H9 (cell line): ENCODE measurements at regions not wholly inside any gene's neighbourhood (a gene's known extent, or its start where the extent isn't known, plus 50 kb on each side); places are given as distances from the start of the nearest gene placed in this dataset.

Experiments used
- DNase-seq: peaks from one replicate; pipeline ENCODE4 v3.0.0-alpha.2; 2017
- H2AFZ ChIP-seq: one replicate; pipeline ENCODE4 v1.6.1; 2013; ENCODE audit warnings: mild to moderate bottlenecking, low read length, control low read depth, moderate library complexity
- H2AK5ac ChIP-seq: 2 replicates; pipeline ENCODE4 v1.6.1; 2013; ENCODE audit warnings: low read length, control low read depth, mixed read lengths; ENCODE audit not compliant: insufficient read length
- H2BK120ac ChIP-seq: one replicate; pipeline ENCODE4 v1.6.1; 2013; ENCODE audit warnings: low read depth, mild to moderate bottlenecking, low read length, control low read depth, inconsistent platforms; ENCODE audit not compliant: poor library complexity, severe bottlenecking
- H2BK12ac ChIP-seq: 2 replicates; pipeline ENCODE4 v1.6.1; 2013; ENCODE audit warnings: low read length, control low read depth, mixed read lengths, low read depth; ENCODE audit not compliant: insufficient read length
- H2BK15ac ChIP-seq: 2 replicates; pipeline ENCODE4 v1.6.1; 2013; ENCODE audit warnings: low read depth, low read length, control low read depth
- H2BK20ac ChIP-seq: one replicate; pipeline ENCODE4 v1.6.1; 2013; ENCODE audit warnings: low read depth, mild to moderate bottlenecking, low read length, control low read depth, inconsistent platforms; ENCODE audit not compliant: poor library complexity, severe bottlenecking
- H2BK5ac ChIP-seq: 2 replicates; pipeline ENCODE4 v1.6.1; 2013; ENCODE audit warnings: low read length, control low read depth, mixed read lengths; ENCODE audit not compliant: insufficient read length
- H3K14ac ChIP-seq: 2 replicates; pipeline ENCODE4 v1.6.1; 2013; ENCODE audit warnings: low read length, control low read depth; ENCODE audit not compliant: insufficient read depth
- H3K18ac ChIP-seq: 2 replicates; pipeline ENCODE4 v1.6.1; 2013; ENCODE audit warnings: low read depth, mild to moderate bottlenecking, mixed read lengths, low read length, control low read depth; ENCODE audit not compliant: insufficient read length
- H3K23ac ChIP-seq: 2 replicates; pipeline ENCODE4 v1.6.1; 2013; ENCODE audit warnings: low read length, control low read depth, mixed read lengths, low read depth; ENCODE audit not compliant: insufficient read length
- H3K23me2 ChIP-seq: 2 replicates; pipeline ENCODE4 v1.6.1; 2013; ENCODE audit warnings: low read depth, mild to moderate bottlenecking, mixed read lengths, low read length, control low read depth; ENCODE audit not compliant: insufficient read length, poor library complexity, severe bottlenecking
- H3K27ac ChIP-seq: 2 replicates; pipeline ENCODE4 v1.5.1; 2013; ENCODE audit warnings: low read length, control low read depth, mixed read lengths, low read depth; ENCODE audit not compliant: insufficient read length
- H3K27me3 ChIP-seq: 2 replicates; pipeline ENCODE4 v1.6.1; 2013; ENCODE audit warnings: low read length, control low read depth, inconsistent platforms; ENCODE audit not compliant: insufficient read depth
- H3K4ac ChIP-seq: 2 replicates; pipeline ENCODE4 v1.6.1; 2013; ENCODE audit warnings: low read depth, mild to moderate bottlenecking, control low read depth, inconsistent platforms, low read length, moderate library complexity
- H3K4me1 ChIP-seq: 2 replicates; pipeline ENCODE4 v1.6.1; 2013; ENCODE audit warnings: low read length, control low read depth, inconsistent platforms; ENCODE audit not compliant: insufficient read depth
- H3K4me2 ChIP-seq: 2 replicates; pipeline ENCODE4 v1.6.1; 2013; ENCODE audit warnings: low read length, control low read depth, mixed read lengths; ENCODE audit not compliant: insufficient read length, insufficient read depth
- H3K56ac ChIP-seq: 2 replicates; pipeline ENCODE4 v1.6.1; 2013; ENCODE audit warnings: low read depth, mild to moderate bottlenecking, mixed read lengths, low read length, control low read depth; ENCODE audit not compliant: insufficient read length
- H3K79me1 ChIP-seq: 2 replicates; pipeline ENCODE4 v1.6.1; 2013; ENCODE audit warnings: low read depth, mild to moderate bottlenecking, moderate library complexity, low read length, control low read depth, inconsistent platforms; ENCODE audit not compliant: insufficient read depth, poor library complexity, severe bottlenecking
- H3K79me2 ChIP-seq: 2 replicates; pipeline ENCODE4 v1.6.1; 2013; ENCODE audit warnings: low read length, control low read depth, inconsistent platforms; ENCODE audit not compliant: insufficient read depth
- H3K9ac ChIP-seq: 2 replicates; pipeline ENCODE4 v1.6.1; 2013; ENCODE audit warnings: low read length, control low read depth, mixed read lengths; ENCODE audit not compliant: insufficient read length; ENCODE audit errors: extremely low read depth
- H3K9me3 ChIP-seq: one replicate; pipeline ENCODE4 v1.6.1; 2013; ENCODE audit warnings: low read depth, low read length, inconsistent platforms; ENCODE audit not compliant: control insufficient read depth
- H3T11ph ChIP-seq: one replicate; pipeline ENCODE4 v1.6.1; 2013; ENCODE audit warnings: mild to moderate bottlenecking, low read length, control low read depth, inconsistent platforms
- H4K20me1 ChIP-seq: one replicate; pipeline ENCODE4 v1.6.1; 2013; ENCODE audit not compliant: control insufficient read depth, insufficient read length, insufficient read depth
- H4K5ac ChIP-seq: 2 replicates; pipeline ENCODE4 v1.6.1; 2013; ENCODE audit warnings: low read depth, mild to moderate bottlenecking, mixed read lengths, low read length, control low read depth; ENCODE audit not compliant: insufficient read length
- H4K8ac ChIP-seq: replicated peaks from 2 replicates; pipeline ENCODE4 v1.6.1; 2013; ENCODE audit warnings: low read length, control low read depth, mixed read lengths, low read depth; ENCODE audit not compliant: insufficient read length
- H4K91ac ChIP-seq: 2 replicates; pipeline ENCODE4 v1.6.1; 2013; ENCODE audit warnings: low read depth, mild to moderate bottlenecking, moderate library complexity, mixed read lengths, low read length, control low read depth; ENCODE audit not compliant: insufficient read length
- H3K27ac Mint-ChIP-seq, 3 experiments: 2 replicates in 2 of 3; 3 replicates in 1 of 3; pipeline ENCODE4 v1.8.0; 2020 to 2021; ENCODE audit warnings: mixed read lengths in 3 of 3, mild to moderate bottlenecking in 1 of 3, moderate library complexity in 1 of 3
- H3K27me3 Mint-ChIP-seq: 2 replicates; pipeline ENCODE4 v1.8.0; 2021; ENCODE audit warnings: low read depth, mild to moderate bottlenecking, moderate library complexity, mixed read lengths
- H3K36me3 Mint-ChIP-seq, 3 experiments: 2 replicates in 2 of 3; 3 replicates in 1 of 3; pipeline ENCODE4 v1.8.0; 2020 to 2021; ENCODE audit warnings: low read depth in 3 of 3, mixed read lengths in 3 of 3; ENCODE audit not compliant: insufficient read depth in 1 of 3
- H3K4me1 Mint-ChIP-seq, 2 experiments: 2 replicates each; pipeline ENCODE4 v1.8.0; 2020; ENCODE audit warnings: mixed read lengths in 2 of 2
- H3K4me3 Mint-ChIP-seq, 2 experiments: 2 replicates in 1 of 2; 3 replicates in 1 of 2; pipeline ENCODE4 v1.8.0; 2020 to 2021; ENCODE audit warnings: mild to moderate bottlenecking in 2 of 2, mixed read lengths in 2 of 2, moderate library complexity in 1 of 2
- H3K9me3 Mint-ChIP-seq, 2 experiments: 2 replicates in 1 of 2; 3 replicates in 1 of 2; pipeline ENCODE4 v1.8.0; 2020; ENCODE audit warnings: mild to moderate bottlenecking in 2 of 2, mixed read lengths in 2 of 2, moderate library complexity in 1 of 2
- CTCF ChIP-seq: fragments of 200-600 bp; sonication (generic); conservative IDR thresholded peaks from 3 replicates; pipeline ENCODE4 v1.8.0; 2021; ENCODE audit warnings: antibody characterized with exemption, mild to moderate bottlenecking
- WGBS: extraction: QIAGEN DNeasy Blood & Tissue Kit; methylation state at CpG from one replicate; pipeline ENCODE4 v1.1.7; 2013; ENCODE audit warnings: missing lambda C conversion rate, low lambda C conversion rate, mixed read lengths; ENCODE audit not compliant: insufficient read length; ENCODE audit errors: extremely low coverage; 5-methylcytosine and 5-hydroxymethylcytosine counted together

- TF ChIP-seq CTCF, result no peak
- H3K4ac ChIP-seq, result no peak overlapping the region
- H3K14ac ChIP-seq, result no peak overlapping the region
- H3K4me2 ChIP-seq, result no peak overlapping the region
- no peak overlapping the region for H3K9ac ChIP-seq
- no peak overlapping the region for H2BK15ac ChIP-seq
- no peaks in the 10 kb centered on the region for H4K20me1 ChIP-seq
- H4K5ac ChIP-seq, result no peak overlapping the region
- no peak overlapping the region for H3K23ac ChIP-seq
- no peaks in the 10 kb centered on the region for H3K36me3 Mint-ChIP-seq
- no peaks in the 10 kb centered on the region for H3K79me1 ChIP-seq
- no peak overlapping the region for H2BK120ac ChIP-seq
- H3K9me3 ChIP-seq, result no peaks in the 10 kb centered on the region
- H3K23me2 ChIP-seq, result no peaks in the 10 kb centered on the region
- H2BK20ac ChIP-seq, result no peak overlapping the region
- no CpG with 5 or more reads among the region's 4 CpGs for WGBS
- no peak overlapping the region for H2AK5ac ChIP-seq
- no peak overlapping the region for H2AFZ ChIP-seq
- no peak overlapping the region for H3K27ac ChIP-seq
- H3K27me3 ChIP-seq, result no peaks in the 10 kb centered on the region
- no peak overlapping the region for H2BK5ac ChIP-seq
- DNase-seq, result no peak
- no peaks in the 10 kb centered on the region for H3K9me3 Mint-ChIP-seq
- H3K4me3 Mint-ChIP-seq, result no peak overlapping the region
- H3K79me2 ChIP-seq, result no peaks in the 10 kb centered on the region
- peaks cover 13 to 14% of the 10 kb centered on the region in 2 experiments for H3K4me1 Mint-ChIP-seq
- no peak overlapping the region for H3K56ac ChIP-seq
- no peak overlapping the region for H2BK12ac ChIP-seq
- H3K27ac Mint-ChIP-seq, result no peak overlapping the region
- H4K8ac ChIP-seq, result no peak overlapping the region
- H3K4me1 ChIP-seq, result no peaks in the 10 kb centered on the region
- no peak overlapping the region for H3T11ph ChIP-seq
- H4K91ac ChIP-seq, result no peak overlapping the region
- H3K27me3 Mint-ChIP-seq, result no peaks in the 10 kb centered on the region; the same call in 1 of the 2 replicates
- H3K18ac ChIP-seq, result no peak overlapping the region
These were observed 81.3 kb upstream of the SETBP1 start for GRCh38 chr18:44599412-44599811.
